Ishikawa (cell line): ENCODE measurements at regions not wholly inside any gene's neighbourhood (a gene's known extent, or its start where the extent isn't known, plus 50 kb on each side); places are given as distances from the start of the nearest gene placed in this dataset.

ENCODE experiments used
- CEBPB ChIP-seq: IDR thresholded peaks from 2 replicates; pipeline ENCODE4 v1.6.1; 2012
- CREB1 ChIP-seq: IDR thresholded peaks from 2 replicates; pipeline ENCODE4 v1.6.1; 2012; ENCODE audit warnings: low read depth
- EP300 ChIP-seq: IDR thresholded peaks from 2 replicates; pipeline ENCODE4 v1.6.1; 2012; ENCODE audit warnings: borderline replicate concordance
- MAX ChIP-seq: IDR thresholded peaks from 2 replicates; pipeline ENCODE4 v1.6.1; 2012
- NFIC ChIP-seq: IDR thresholded peaks from 2 replicates; pipeline ENCODE4 v1.6.1; 2012
- REST ChIP-seq: IDR thresholded peaks from 2 replicates; pipeline ENCODE4 v1.6.1; 2012; ENCODE audit warnings: low read depth, mild to moderate bottlenecking
- TAF1 ChIP-seq: IDR thresholded peaks from 2 replicates; pipeline ENCODE4 v1.6.1; 2012; ENCODE audit warnings: low read depth, mild to moderate bottlenecking
- TCF12 ChIP-seq: IDR thresholded peaks from 2 replicates; pipeline ENCODE4 v1.6.1; 2012; ENCODE audit warnings: low read depth
- USF1 ChIP-seq: IDR thresholded peaks from 2 replicates; pipeline ENCODE4 v1.6.1; 2012
- YY1 ChIP-seq: IDR thresholded peaks from 2 replicates; pipeline ENCODE4 v1.6.1; 2012; ENCODE audit warnings: low read depth

GRCh38 chr5:119750887-119751733 lies 121.8 kb downstream of the FAM170A start:
- TF ChIP-seq TAF1 (no peak), EP300 (no peak), REST (no peak), CREB1 (no peak), TCF12 (no peak), CEBPB (no peak), USF1 (no peak), YY1 (no peak), MAX (no peak), NFIC (no peak)
